Hepatocyte (in vitro differentiated cells): ENCODE measurements at regions not wholly inside any gene's neighbourhood (a gene's known extent, or its start where the extent isn't known, plus 50 kb on each side); places are given as distances from the start of the nearest gene placed in this dataset.

Source experiments
- EZH2 ChIP-seq: fragments of 200-600 bp; sonication (generic); IDR thresholded peaks from 2 replicates; pipeline ENCODE4 v1.6.1; 2016; ENCODE audit warnings: antibody characterized with exemption, mild to moderate bottlenecking, borderline replicate concordance
- EZH2phosphoT487 ChIP-seq: fragments of 200-600 bp; sonication (generic); IDR thresholded peaks from one replicate; pipeline ENCODE4 v1.6.1; 2018; ENCODE audit warnings: antibody characterized with exemption, mild to moderate bottlenecking, low read depth, moderate library complexity; ENCODE audit not compliant: unreplicated experiment, severe bottlenecking
- TF ChIP-seq, protein P1 (sequence below): fragments of 200-600 bp; sonication (generic); IDR thresholded peaks from 2 replicates; pipeline ENCODE4 v1.5.1; 2016; ENCODE audit warnings: antibody characterized with exemption, mild to moderate bottlenecking; ENCODE audit not compliant: poor library complexity

DNA sequence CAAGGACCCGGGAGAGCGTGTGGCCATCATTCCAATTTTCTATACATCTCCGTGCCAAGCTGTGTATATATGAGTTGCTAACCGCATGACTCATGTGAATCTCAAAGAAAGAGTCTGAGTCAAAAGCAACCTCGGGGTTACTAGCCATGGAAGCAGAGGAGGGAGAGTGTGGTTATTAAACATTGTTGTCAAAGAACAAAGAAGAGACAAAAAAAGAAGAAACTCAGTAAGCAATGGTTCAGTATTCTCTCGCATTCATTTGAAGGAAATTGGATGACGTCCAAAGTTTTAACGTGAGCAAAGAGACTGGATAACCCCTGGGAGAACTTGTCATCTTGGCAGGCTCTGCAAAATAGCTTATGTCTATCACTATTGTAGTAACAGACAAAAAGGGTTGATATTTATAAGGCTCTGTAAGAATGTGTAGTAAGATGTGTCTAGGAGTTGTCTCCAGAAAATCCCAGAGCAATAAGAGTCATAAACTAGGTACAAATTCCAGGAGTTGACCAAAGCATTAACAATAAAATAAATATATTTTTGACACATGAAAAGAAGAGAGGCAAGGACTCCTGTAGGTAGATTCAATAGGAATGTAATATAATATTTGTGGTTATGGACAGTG lies 52.8 kb upstream of the GRM7 start:
- TF ChIP-seq, protein P1, sequence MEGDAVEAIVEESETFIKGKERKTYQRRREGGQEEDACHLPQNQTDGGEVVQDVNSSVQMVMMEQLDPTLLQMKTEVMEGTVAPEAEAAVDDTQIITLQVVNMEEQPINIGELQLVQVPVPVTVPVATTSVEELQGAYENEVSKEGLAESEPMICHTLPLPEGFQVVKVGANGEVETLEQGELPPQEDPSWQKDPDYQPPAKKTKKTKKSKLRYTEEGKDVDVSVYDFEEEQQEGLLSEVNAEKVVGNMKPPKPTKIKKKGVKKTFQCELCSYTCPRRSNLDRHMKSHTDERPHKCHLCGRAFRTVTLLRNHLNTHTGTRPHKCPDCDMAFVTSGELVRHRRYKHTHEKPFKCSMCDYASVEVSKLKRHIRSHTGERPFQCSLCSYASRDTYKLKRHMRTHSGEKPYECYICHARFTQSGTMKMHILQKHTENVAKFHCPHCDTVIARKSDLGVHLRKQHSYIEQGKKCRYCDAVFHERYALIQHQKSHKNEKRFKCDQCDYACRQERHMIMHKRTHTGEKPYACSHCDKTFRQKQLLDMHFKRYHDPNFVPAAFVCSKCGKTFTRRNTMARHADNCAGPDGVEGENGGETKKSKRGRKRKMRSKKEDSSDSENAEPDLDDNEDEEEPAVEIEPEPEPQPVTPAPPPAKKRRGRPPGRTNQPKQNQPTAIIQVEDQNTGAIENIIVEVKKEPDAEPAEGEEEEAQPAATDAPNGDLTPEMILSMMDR, result no peak
- TF ChIP-seq EZH2 (no peak), EZH2phosphoT487 (no peak)
